ENCODE measurements at regions not wholly inside any gene's neighbourhood (a gene's known extent, or its start where the extent isn't known, plus 50 kb on each side); places are given as distances from the start of the nearest gene placed in this dataset.

DNA sequence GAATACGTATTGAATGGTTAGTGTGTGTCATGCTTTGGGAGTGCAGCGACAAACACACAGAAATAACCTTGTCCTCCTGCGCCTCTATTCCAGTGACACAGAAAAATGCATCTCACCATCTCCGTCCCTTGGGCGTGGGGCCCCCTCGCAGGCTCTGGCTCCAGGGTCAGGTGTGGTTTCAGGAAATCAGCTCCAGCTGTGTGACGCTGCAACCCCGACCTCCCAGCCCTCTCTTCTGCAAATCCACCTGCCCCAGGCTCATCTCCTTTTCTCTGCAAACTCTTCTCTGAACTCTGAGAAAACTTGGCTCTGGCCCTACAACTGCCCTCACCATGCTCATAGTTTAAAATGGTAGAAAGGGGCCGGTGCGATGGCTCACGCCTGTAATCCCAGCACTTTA, 51.3 kb upstream of the ZNF536 start:
- Histone ChIP-seq H3K27ac (ENCODE audit: low read depth, low read length) (no peak overlapping the region), H3K4me3 (ENCODE audit: low read length in 3 of 3) (no peak overlapping the region), H3K9me3 (ENCODE audit: control insufficient read depth in 3 of 3, low read length in 3 of 3) (no peaks in the 10 kb centered on the region), H3K4me1 (ENCODE audit: control insufficient read depth in 3 of 3, insufficient read depth in 3 of 3, low read length in 3 of 3) (peaks cover 6 to 11% (median 8%) of the 10 kb centered on the region in 3 donors), H3K9ac (ENCODE audit: low read depth in 1 of 3, low read length in 3 of 3) (no peak overlapping the region), H3K27me3 (ENCODE audit: control insufficient read depth in 3 of 3, insufficient read depth in 3 of 3, low read length in 3 of 3) (peaks cover 0 to 7% (median 0%) of the 10 kb centered on the region in 3 donors), H3K36me3 (ENCODE audit: control insufficient read depth in 3 of 3, insufficient read depth in 3 of 3, low read length in 3 of 3) (no peaks in the 10 kb centered on the region)

All from skeletal muscle tissue (tissue), 3 donors.